ENCODE measurements at regions not wholly inside any gene's neighbourhood (a gene's known extent, or its start where the extent isn't known, plus 50 kb on each side); places are given as distances from the start of the nearest gene placed in this dataset.
"Not testable (repeated sequence)": the region's sequence is repeated elsewhere in the genome, so short reads cannot be mapped to it uniquely, and the experiment has no call there.

- DNase-seq (ENCODE audit: low read depth in 2 of 2) = no peak
These were observed 62.9 kb downstream of the ACKR3 start for GRCh38 chr2:236632295-236633218.

- DNase-seq (ENCODE audit: low read depth in 2 of 2) = no peak
These were observed 63.6 kb downstream of the ACKR3 start for GRCh38 chr2:236633219-236633570.

GRCh38 chr2:236633775-236634560 is 64.3 kb downstream of the ACKR3 start:
- DNase-seq (ENCODE audit: low read depth in 2 of 2) = no peak

- DNase-seq (ENCODE audit: low read depth in 2 of 2) = no peak
These were observed 66.6 kb downstream of the ACKR3 start for GRCh38 chr2:236636261-236636660.

GRCh38 chr2:236636714-236637470 is 67.3 kb downstream of the ACKR3 start:
- no peak for DNase-seq (ENCODE audit: low read depth in 2 of 2)

- no peak for DNase-seq (ENCODE audit: low read depth in 2 of 2)
These were observed 68.3 kb downstream of the ACKR3 start for GRCh38 chr2:236637686-236638569.

- no peak for DNase-seq (ENCODE audit: low read depth in 2 of 2)
These were observed 69.1 kb downstream of the ACKR3 start for GRCh38 chr2:236638707-236639106.

GRCh38 chr2:236639461-236640235 is 70.0 kb downstream of the ACKR3 start:
- DNase-seq (ENCODE audit: low read depth in 2 of 2) = no peak

GRCh38 chr2:236641051-236641726 is 71.6 kb downstream of the ACKR3 start:
- no peak for DNase-seq (ENCODE audit: low read depth in 2 of 2)

GRCh38 chr2:236642125-236642524 is 72.5 kb downstream of the ACKR3 start:
- DNase-seq (ENCODE audit: low read depth in 2 of 2) = no peak

GRCh38 chr2:236642584-236643291 is 73.1 kb downstream of the ACKR3 start:
- no peak for DNase-seq (ENCODE audit: low read depth in 2 of 2)

GRCh38 chr2:236643480-236643879 is 73.9 kb downstream of the ACKR3 start:
- no peak for DNase-seq (ENCODE audit: low read depth in 2 of 2)

GRCh38 chr2:236644067-236644466 is 74.4 kb downstream of the ACKR3 start:
- DNase-seq (ENCODE audit: low read depth in 2 of 2) = no peak

- DNase-seq (ENCODE audit: low read depth in 2 of 2) = no peak
These were observed 74.9 kb downstream of the ACKR3 start for GRCh38 chr2:236644502-236644911.

- DNase-seq (ENCODE audit: low read depth in 2 of 2) = not testable (repeated sequence)
These were observed 75.5 kb downstream of the ACKR3 start for GRCh38 chr2:236645141-236645540.

- DNase-seq (ENCODE audit: low read depth in 2 of 2) = no peak
These were observed 76.8 kb downstream of the ACKR3 start for GRCh38 chr2:236646441-236646840.

GRCh38 chr2:236646871-236647270 is 77.2 kb downstream of the ACKR3 start:
- no peak for DNase-seq (ENCODE audit: low read depth in 2 of 2)

- DNase-seq (ENCODE audit: low read depth in 2 of 2) = no peak
These were observed 78.0 kb downstream of the ACKR3 start for GRCh38 chr2:236647621-236648020.

GRCh38 chr2:236653863-236654262 is 84.2 kb downstream of the ACKR3 start:
- DNase-seq (ENCODE audit: low read depth in 2 of 2) = no peak

Measured in stimulated activated CD8-positive, alpha-beta memory T cell treated with anti-CD3 and anti-CD28 coated beads, Interleukin-2, amount 100 ng/mL, for 48 hours (primary cell).